Stimulated activated CD4-positive, alpha-beta T cell treated with anti-CD3 and anti-CD28 coated beads, Interleukin-15, amount 100 ng/mL, for 1 hour (primary cell): ENCODE measurements at regions not wholly inside any gene's neighbourhood (a gene's known extent, or its start where the extent isn't known, plus 50 kb on each side); places are given as distances from the start of the nearest gene placed in this dataset.

Experiments used
- DNase-seq, 2 donors: peaks; one replicate each; pipeline ENCODE4 v3.0.0-alpha.2; 2020; ENCODE audit warnings: low read depth in 1 of 2, low spot score in 1 of 2

DNA sequence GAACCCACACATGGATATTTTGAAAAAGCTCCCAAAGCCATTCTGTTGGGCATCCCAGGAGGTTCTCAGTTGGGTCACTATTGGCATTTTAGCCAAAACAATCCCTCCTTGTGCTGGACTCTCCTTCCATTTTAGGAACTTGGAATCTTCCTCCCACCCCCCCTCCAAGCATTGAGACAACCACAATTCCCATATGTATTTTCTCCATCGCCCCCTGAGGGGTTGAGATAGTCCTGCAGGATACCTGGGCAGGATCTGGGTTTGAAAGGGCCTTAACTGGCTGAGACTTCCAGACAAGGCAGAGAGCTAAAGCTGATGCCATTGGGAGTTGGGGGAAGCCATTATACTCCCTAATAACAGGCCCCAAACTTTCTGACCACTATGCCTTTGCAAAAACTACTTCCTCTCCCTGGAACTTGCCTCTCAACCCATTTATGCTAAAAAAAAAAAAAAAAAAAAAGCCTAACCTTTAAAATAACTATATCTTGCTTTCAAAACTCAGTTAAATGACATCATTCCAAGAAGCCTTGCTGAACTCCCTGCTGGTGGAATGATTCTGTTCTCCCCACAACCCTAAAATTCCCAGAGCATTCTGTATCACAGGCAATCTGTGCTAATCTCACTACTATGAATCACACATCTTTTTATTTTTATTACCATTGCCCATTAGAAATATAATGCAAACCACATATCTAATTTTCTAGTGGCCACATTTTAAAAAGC lies 77.5 kb upstream of the PDE1C start:
- no peak for DNase-seq

DNA sequence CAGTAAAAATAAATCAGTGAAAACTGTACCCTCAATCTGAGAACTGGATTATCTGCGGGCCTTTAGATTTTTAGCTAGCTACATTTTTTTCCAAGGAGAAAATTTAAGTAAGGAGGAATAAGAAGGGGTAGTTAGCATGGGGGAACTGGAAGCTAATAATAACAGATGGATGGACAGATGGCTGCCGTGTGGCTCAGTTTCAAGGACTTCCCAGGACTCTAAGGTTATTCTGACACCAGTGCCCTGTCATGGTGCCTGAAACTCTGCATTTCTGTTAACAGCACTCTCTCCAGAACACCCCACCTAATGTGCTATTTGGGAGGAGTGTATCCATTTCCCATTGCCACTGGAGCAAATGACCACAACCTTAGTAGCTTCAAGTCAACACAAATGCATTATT lies 75.7 kb upstream of the PDE1C start:
- no peak for DNase-seq

DNA sequence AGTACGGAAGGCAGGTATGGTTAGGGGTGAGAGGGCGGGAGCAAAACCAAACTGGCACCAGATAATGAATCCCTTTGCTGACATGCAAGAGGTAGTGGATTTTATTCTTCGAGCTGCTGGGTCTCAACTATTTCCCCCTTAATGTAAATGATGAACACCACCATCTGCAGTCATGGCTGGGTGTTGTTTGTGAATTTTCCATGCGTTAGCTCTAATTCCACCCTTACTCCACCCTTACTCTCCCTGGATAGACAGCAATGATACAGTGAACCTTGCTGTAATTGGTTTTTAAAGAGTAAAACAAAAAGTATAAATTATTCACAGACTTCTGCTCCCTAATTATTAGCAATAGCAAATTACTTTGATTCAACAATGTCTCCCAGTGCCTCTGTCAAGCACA lies 74.5 kb upstream of the PDE1C start:
- no peak for DNase-seq

DNA sequence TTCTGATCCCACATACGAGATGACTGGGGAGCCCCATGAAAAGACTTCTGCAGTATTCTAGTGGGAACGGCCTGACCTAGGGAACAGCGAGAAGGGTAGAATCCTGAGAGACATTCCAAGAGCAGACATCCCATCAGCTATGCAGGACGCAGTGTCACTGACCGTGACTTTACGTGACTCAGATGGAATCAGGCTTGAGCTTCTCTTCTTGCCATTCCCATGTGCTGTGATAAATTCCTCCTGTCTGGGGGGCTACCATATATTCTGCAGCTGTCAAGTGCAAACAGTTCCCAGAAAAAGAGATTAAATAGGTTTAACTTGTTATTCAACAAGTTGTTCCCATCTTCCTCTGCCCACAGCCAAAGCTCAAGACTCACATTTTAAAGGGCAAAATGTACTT lies 73.1 kb upstream of the PDE1C start:
- no peak for DNase-seq

- DNase-seq = no peak
Measured at GRCh38 chr7:32142649-32143048, 72.4 kb upstream of the PDE1C start.

GRCh38 chr7:32140210-32140939 lies 70.2 kb upstream of the PDE1C start:
- DNase-seq = no peak

- no peak for DNase-seq
Measured at GRCh38 chr7:32137059-32137458, 66.9 kb upstream of the PDE1C start.

DNA sequence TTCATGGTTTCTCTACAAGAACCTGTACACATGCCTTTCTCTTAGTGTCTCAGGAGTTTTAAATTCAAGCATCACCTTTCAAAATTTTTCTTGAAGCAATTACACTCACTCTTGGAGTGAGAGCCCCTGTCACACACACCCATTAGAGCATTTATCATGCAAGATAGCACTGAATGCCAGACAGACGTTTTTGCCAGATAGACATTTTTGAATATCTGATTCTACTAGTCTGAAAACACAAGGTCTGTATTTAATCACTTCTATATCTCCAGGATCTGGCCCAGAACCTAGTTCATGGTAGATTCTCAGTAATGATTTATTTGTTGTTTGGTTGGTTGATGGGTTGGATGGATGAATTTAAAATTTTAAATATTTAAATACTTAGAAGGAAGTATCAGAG lies 60.9 kb upstream of the PDE1C start:
- DNase-seq = no peak

GRCh38 chr7:32126843-32127242 lies 56.6 kb upstream of the PDE1C start:
- no peak for DNase-seq
